Loucy (cell line): ENCODE measurements at regions not wholly inside any gene's neighbourhood (a gene's known extent, or its start where the extent isn't known, plus 50 kb on each side); places are given as distances from the start of the nearest gene placed in this dataset.

ENCODE experiments used
- EZH2phosphoT487 ChIP-seq: fragments of 200-600 bp; IDR thresholded peaks from 2 replicates; pipeline ENCODE4 v1.6.1; 2018; ENCODE audit warnings: antibody characterized with exemption, mild to moderate bottlenecking, moderate library complexity, borderline replicate concordance
- TF ChIP-seq, protein P1 (sequence below): fragments of 200-600 bp; sonication (generic); conservative IDR thresholded peaks from 2 replicates; pipeline ENCODE4 v1.5.1; 2014; ENCODE audit warnings: mild to moderate bottlenecking, antibody characterized with exemption, low read length

DNA sequence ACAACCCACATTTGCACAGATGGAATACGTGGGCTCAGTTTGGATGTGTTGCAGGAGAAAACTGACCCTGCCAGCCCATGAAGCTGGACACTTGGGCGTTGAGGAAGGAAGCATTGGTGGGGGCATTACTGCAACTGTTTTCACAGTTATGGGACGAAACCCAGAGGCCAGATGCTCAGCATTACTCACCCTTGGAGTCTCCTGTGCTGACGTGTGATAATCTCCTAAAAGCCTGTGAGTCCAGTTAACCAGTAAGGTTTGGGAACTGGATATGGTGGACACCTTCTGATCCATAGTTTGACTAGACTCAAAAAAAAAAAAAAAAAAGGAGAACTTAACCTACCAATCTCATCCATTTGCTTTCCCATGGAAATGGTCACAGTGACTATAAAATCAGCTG is 52.8 kb upstream of the EGLN3 start:
- TF ChIP-seq, protein P1, sequence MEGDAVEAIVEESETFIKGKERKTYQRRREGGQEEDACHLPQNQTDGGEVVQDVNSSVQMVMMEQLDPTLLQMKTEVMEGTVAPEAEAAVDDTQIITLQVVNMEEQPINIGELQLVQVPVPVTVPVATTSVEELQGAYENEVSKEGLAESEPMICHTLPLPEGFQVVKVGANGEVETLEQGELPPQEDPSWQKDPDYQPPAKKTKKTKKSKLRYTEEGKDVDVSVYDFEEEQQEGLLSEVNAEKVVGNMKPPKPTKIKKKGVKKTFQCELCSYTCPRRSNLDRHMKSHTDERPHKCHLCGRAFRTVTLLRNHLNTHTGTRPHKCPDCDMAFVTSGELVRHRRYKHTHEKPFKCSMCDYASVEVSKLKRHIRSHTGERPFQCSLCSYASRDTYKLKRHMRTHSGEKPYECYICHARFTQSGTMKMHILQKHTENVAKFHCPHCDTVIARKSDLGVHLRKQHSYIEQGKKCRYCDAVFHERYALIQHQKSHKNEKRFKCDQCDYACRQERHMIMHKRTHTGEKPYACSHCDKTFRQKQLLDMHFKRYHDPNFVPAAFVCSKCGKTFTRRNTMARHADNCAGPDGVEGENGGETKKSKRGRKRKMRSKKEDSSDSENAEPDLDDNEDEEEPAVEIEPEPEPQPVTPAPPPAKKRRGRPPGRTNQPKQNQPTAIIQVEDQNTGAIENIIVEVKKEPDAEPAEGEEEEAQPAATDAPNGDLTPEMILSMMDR = no peak
- no peak for TF ChIP-seq EZH2phosphoT487
